BE2C (cell line): ENCODE measurements at regions not wholly inside any gene's neighbourhood (a gene's known extent, or its start where the extent isn't known, plus 50 kb on each side); places are given as distances from the start of the nearest gene placed in this dataset.

Experiments
- DNase-seq: peaks from one replicate; pipeline ENCODE4 v3.0.0-alpha.2; 2020
- H3K27me3 ChIP-seq: fragments of 250-450 bp; sonication (Bioruptor Pico); 2 replicates; pipeline ENCODE4 v1.5.1; 2020; ENCODE audit warnings: mild to moderate bottlenecking
- H3K36me3 ChIP-seq: fragments of 250-450 bp; sonication (Bioruptor Pico); 2 replicates; pipeline ENCODE4 v1.5.1; 2020; ENCODE audit warnings: mild to moderate bottlenecking
- H3K4me1 ChIP-seq: fragments of 250-450 bp; sonication (Bioruptor Pico); 2 replicates; pipeline ENCODE4 v1.5.1; 2020
- H3K4me3 ChIP-seq: 2 replicates; pipeline ENCODE4 v1.5.1; 2011; ENCODE audit warnings: low read depth, low read length
- H3K9me3 ChIP-seq: fragments of 250-450 bp; sonication (Bioruptor Pico); 2 replicates; pipeline ENCODE4 v1.5.1; 2020
- TF ChIP-seq, protein P1 (sequence below): IDR thresholded peaks from 2 replicates; pipeline ENCODE4 v1.5.1; 2012; ENCODE audit warnings: mild to moderate bottlenecking, low read depth, low read length

DNA sequence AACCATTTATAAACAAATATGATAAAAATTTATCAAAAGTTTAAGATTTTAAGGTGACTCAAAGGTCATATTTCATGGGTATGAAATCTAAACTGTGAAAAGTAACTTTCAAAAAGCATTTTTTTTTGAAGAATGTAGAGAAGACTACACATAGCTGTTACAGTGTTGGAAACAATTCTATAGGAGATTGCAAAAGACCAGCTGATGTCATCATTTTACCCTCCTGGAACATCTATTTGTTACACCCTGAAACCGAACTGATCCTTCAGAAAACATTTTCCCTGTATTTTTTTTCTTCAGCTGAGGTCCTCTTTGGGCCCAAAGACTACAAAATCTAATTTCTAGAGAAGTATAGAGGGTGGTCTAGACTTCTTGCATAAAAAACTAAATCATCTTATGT lies 297.5 kb upstream of the FERMT1 start:
- Histone ChIP-seq H3K4me1 (no peaks in the 10 kb centered on the region), H3K36me3 (no peaks in the 10 kb centered on the region), H3K27me3 (no peaks in the 10 kb centered on the region), H3K9me3 (no peaks in the 10 kb centered on the region), H3K4me3 (no peak overlapping the region)
- TF ChIP-seq, protein P1, sequence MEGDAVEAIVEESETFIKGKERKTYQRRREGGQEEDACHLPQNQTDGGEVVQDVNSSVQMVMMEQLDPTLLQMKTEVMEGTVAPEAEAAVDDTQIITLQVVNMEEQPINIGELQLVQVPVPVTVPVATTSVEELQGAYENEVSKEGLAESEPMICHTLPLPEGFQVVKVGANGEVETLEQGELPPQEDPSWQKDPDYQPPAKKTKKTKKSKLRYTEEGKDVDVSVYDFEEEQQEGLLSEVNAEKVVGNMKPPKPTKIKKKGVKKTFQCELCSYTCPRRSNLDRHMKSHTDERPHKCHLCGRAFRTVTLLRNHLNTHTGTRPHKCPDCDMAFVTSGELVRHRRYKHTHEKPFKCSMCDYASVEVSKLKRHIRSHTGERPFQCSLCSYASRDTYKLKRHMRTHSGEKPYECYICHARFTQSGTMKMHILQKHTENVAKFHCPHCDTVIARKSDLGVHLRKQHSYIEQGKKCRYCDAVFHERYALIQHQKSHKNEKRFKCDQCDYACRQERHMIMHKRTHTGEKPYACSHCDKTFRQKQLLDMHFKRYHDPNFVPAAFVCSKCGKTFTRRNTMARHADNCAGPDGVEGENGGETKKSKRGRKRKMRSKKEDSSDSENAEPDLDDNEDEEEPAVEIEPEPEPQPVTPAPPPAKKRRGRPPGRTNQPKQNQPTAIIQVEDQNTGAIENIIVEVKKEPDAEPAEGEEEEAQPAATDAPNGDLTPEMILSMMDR, result no peak
- DNase-seq, result no peak

DNA sequence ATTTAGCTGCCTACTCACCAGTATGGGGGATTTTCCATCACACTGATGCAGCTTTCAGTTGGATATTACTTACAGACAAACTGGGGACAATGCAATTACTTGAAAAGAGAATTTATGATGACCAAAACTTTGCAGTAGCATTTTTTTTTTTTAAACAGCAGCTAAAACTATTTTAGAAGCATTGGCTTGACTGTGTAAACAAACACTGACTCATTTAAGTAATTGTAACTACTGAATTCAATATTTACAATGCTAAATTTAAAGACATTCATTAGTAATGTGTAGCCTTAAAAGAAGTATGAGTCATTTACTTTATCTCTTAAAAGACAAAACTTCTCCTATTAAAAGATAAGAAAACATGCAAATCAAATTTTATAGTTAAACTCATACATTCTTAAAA lies 295.9 kb upstream of the FERMT1 start:
- H3K4me3 ChIP-seq, result no peak overlapping the region
- no peaks in the 10 kb centered on the region for H3K4me1 ChIP-seq
- no peaks in the 10 kb centered on the region for H3K36me3 ChIP-seq
- H3K9me3 ChIP-seq, result no peaks in the 10 kb centered on the region
- H3K27me3 ChIP-seq, result no peaks in the 10 kb centered on the region
- TF ChIP-seq, protein P1, result no peak
- DNase-seq, result no peak

DNA sequence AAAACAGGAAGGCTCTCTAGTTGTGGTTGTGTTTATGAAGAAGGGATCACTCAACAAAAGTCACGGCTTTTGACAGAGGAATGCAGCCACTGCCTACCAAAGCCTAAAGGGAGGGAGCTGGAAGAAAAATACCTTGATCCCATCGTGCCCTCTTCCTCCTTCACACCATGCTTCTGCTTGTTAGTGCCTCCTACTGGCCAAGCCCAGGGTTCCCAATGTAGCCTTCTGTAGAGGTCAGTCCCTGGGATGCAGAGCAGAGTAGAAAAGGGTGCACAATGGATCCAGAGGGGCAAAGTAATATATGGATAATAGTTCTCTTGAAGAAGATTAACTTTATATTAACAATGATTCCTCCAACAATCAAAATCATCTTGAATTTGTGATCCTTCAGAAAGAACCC lies 293.5 kb upstream of the FERMT1 start:
- Histone ChIP-seq H3K4me3 (no peak overlapping the region), H3K9me3 (no peaks in the 10 kb centered on the region), H3K36me3 (no peaks in the 10 kb centered on the region), H3K27me3 (no peaks in the 10 kb centered on the region), H3K4me1 (no peaks in the 10 kb centered on the region)
- no peak for DNase-seq
- TF ChIP-seq, protein P1, result no peak

DNA sequence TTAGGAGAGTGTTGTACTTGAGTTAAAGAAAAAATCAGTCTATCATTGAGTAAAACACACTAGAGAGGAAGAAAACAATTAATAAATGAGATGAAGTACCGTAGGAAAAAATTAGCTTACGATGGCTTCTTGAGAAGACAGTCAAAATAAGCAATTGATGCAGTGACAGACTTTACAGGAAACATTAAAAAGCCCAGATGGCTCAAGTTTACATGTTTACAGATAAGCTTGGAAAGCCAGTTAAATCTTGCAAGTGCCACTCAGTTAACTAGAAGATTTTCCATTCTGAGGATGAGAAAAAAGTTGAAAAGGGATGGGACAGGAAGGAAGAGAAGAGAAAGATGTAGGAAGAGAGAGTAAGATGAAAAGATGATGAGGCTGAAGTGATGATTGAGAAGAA lies 288.8 kb upstream of the FERMT1 start:
- TF ChIP-seq, protein P1, result no peak
- no peak for DNase-seq
- Histone ChIP-seq H3K27me3 (no peaks in the 10 kb centered on the region), H3K36me3 (no peaks in the 10 kb centered on the region), H3K4me3 (no peak overlapping the region), H3K4me1 (no peaks in the 10 kb centered on the region), H3K9me3 (no peaks in the 10 kb centered on the region)

DNA sequence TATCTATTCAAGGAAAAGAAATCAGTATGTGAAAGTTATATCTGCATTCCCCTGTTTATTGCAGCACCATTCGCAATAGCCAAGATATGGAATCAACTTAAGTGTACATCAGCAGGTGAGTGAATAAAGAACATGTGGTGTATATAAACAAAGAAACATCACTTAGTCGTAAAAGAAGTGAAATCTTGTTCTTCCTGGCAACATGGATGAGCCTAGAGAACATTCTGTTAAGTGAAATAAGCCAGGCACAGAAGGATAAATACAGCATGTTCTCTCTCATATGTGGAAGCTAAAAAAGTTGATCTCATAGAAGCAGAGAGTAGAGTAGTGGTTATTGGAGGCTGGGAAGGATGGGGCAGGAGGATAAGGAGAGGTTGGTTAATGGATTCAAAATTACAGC lies 287.9 kb upstream of the FERMT1 start:
- TF ChIP-seq, protein P1, result no peak
- Histone ChIP-seq H3K9me3 (no peaks in the 10 kb centered on the region), H3K4me3 (no peak overlapping the region), H3K27me3 (no peaks in the 10 kb centered on the region), H3K36me3 (no peaks in the 10 kb centered on the region), H3K4me1 (no peaks in the 10 kb centered on the region)
- DNase-seq, result no peak

DNA sequence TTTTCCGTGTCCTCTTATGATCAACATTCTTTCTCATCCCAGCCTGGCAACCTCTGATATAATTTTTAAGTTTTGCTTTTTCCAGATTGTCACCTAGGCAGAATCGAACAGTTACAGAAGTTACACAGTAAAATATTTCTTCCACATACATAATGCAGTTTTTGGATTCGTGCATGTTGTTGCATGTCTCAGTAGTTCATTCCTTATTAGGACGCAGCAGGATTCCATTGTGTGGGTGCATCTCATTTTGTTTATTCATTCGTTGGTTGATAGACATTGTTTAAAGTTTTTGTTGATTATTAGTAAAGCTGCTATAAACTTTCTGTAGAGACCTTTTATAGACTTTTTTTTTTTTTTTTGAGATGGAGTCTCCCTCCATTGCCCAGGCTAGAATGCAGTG lies 284.3 kb upstream of the FERMT1 start:
- no peaks in the 10 kb centered on the region for H3K36me3 ChIP-seq
- DNase-seq, result no peak
- H3K4me1 ChIP-seq, result no peaks in the 10 kb centered on the region
- no peak overlapping the region for H3K4me3 ChIP-seq
- H3K27me3 ChIP-seq, result no peaks in the 10 kb centered on the region
- TF ChIP-seq, protein P1, result no peak
- no peaks in the 10 kb centered on the region for H3K9me3 ChIP-seq
